ENCODE measurements at regions not wholly inside any gene's neighbourhood (a gene's known extent, or its start where the extent isn't known, plus 50 kb on each side); places are given as distances from the start of the nearest gene placed in this dataset.

- Histone ChIP-seq H3K27me3 (replicated peaks; ENCODE audit: insufficient read depth, low read length) (no peaks in the 10 kb centered on the region), H3K9me3 (replicated peaks; ENCODE audit: insufficient read depth, low read length) (no peaks in the 10 kb centered on the region), H3K27ac (ENCODE audit: low read length) (no peak overlapping the region), H3K36me3 (replicated peaks; ENCODE audit: insufficient read depth, low read length) (no peaks in the 10 kb centered on the region), H3K79me2 (ENCODE audit: low read length) (peaks cover 64% of the 10 kb centered on the region), H4K20me1 (ENCODE audit: insufficient read depth, low read length) (no peaks in the 10 kb centered on the region), H3K4me3 (ENCODE audit: low read length) (no peak overlapping the region), H2AFZ (ENCODE audit: low read length) (no peak overlapping the region), H3F3A (ENCODE audit: insufficient read depth, low read length) (no peaks in the 10 kb centered on the region), H3K4me1 (ENCODE audit: low read length) (no peaks in the 10 kb centered on the region), H3K9ac (ENCODE audit: low read length) (no peak overlapping the region), H3K9me2 (replicated peaks; ENCODE audit: insufficient read depth, low read length) (no peaks in the 10 kb centered on the region), H3K4me2 (ENCODE audit: low read depth, low read length) (no peak overlapping the region)
- DNase-seq: no peak
- TF ChIP-seq EZH2 (optimal IDR thresholded peaks at IDR 0.05; ENCODE audit: low read depth, low read length): no peak
- no peak for TF ChIP-seq CTCF (IDR thresholded peaks at IDR 0.05; ENCODE audit: low read length)
- TF ChIP-seq EZH2phosphoT487 (IDR thresholded peaks at IDR 0.05; ENCODE audit: low read length): no peak
Observed at GRCh38 chr3:11705049-11705448, 61.3 kb upstream of the VGLL4 start.

GRCh38 chr3:11703146-11703545 lies 59.4 kb upstream of the VGLL4 start:
- Histone ChIP-seq H3K9me2 (replicated peaks; ENCODE audit: insufficient read depth, low read length) (no peaks in the 10 kb centered on the region), H3K9me3 (replicated peaks; ENCODE audit: insufficient read depth, low read length) (no peaks in the 10 kb centered on the region), H3K4me1 (ENCODE audit: low read length) (no peaks in the 10 kb centered on the region), H2AFZ (ENCODE audit: low read length) (no peak overlapping the region), H3K9ac (ENCODE audit: low read length) (no peak overlapping the region), H3K27ac (ENCODE audit: low read length) (no peak overlapping the region), H3F3A (ENCODE audit: insufficient read depth, low read length) (no peaks in the 10 kb centered on the region), H4K20me1 (ENCODE audit: insufficient read depth, low read length) (no peaks in the 10 kb centered on the region), H3K27me3 (replicated peaks; ENCODE audit: insufficient read depth, low read length) (no peaks in the 10 kb centered on the region), H3K79me2 (ENCODE audit: low read length) (peaks cover 58% of the 10 kb centered on the region), H3K4me3 (ENCODE audit: low read length) (no peak overlapping the region), H3K4me2 (ENCODE audit: low read depth, low read length) (no peak overlapping the region), H3K36me3 (replicated peaks; ENCODE audit: insufficient read depth, low read length) (no peaks in the 10 kb centered on the region)
- DNase-seq: no peak
- TF ChIP-seq CTCF (IDR thresholded peaks at IDR 0.05; ENCODE audit: low read length) (no peak), EZH2 (optimal IDR thresholded peaks at IDR 0.05; ENCODE audit: low read depth, low read length) (no peak), EZH2phosphoT487 (IDR thresholded peaks at IDR 0.05; ENCODE audit: low read length) (no peak)

GRCh38 chr3:11699083-11699427 lies 55.3 kb upstream of the VGLL4 start:
- no peak overlapping the region for H2AFZ ChIP-seq (ENCODE audit: low read length)
- H3F3A ChIP-seq (ENCODE audit: insufficient read depth, low read length): no peaks in the 10 kb centered on the region
- H3K9me3 ChIP-seq (replicated peaks; ENCODE audit: insufficient read depth, low read length): no peaks in the 10 kb centered on the region
- TF ChIP-seq EZH2 (optimal IDR thresholded peaks at IDR 0.05; ENCODE audit: low read depth, low read length): no peak
- TF ChIP-seq CTCF (IDR thresholded peaks at IDR 0.05; ENCODE audit: low read length): no peak
- TF ChIP-seq EZH2phosphoT487 (IDR thresholded peaks at IDR 0.05; ENCODE audit: low read length): no peak
- no peaks in the 10 kb centered on the region for H4K20me1 ChIP-seq (ENCODE audit: insufficient read depth, low read length)
- no peaks in the 10 kb centered on the region for H3K36me3 ChIP-seq (replicated peaks; ENCODE audit: insufficient read depth, low read length)
- H3K9ac ChIP-seq (ENCODE audit: low read length): no peak overlapping the region
- peaks cover 32% of the 10 kb centered on the region; the same call in 1 of the 2 replicates for H3K79me2 ChIP-seq (ENCODE audit: low read length)
- DNase-seq: no peak
- H3K27ac ChIP-seq (ENCODE audit: low read length): no peak overlapping the region
- no peak overlapping the region for H3K4me2 ChIP-seq (ENCODE audit: low read depth, low read length)
- H3K4me1 ChIP-seq (ENCODE audit: low read length): no peaks in the 10 kb centered on the region
- no peaks in the 10 kb centered on the region for H3K9me2 ChIP-seq (replicated peaks; ENCODE audit: insufficient read depth, low read length)
- H3K27me3 ChIP-seq (replicated peaks; ENCODE audit: insufficient read depth, low read length): no peaks in the 10 kb centered on the region
- no peak overlapping the region for H3K4me3 ChIP-seq (ENCODE audit: low read length)
